Cardiac fibroblast (primary cell): ENCODE measurements at regions not wholly inside any gene's neighbourhood (a gene's known extent, or its start where the extent isn't known, plus 50 kb on each side); places are given as distances from the start of the nearest gene placed in this dataset.

Experiments
- DNase-seq, 2 donors: peaks; one replicate each; pipeline versions ENCODE4 v3.0.0 to v3.0.0-alpha.2; 2010; ENCODE audit warnings: low read depth in 2 of 2
- H3K4me3 ChIP-seq, 2 donors: replicated peaks in 1 of 2; 1 replicate in 1 of 2; 2 replicates in 1 of 2; pipeline ENCODE4 v1.5.1; 2011; ENCODE audit warnings: low read depth in 2 of 2, low read length in 2 of 2, mild to moderate bottlenecking in 2 of 2, moderate library complexity in 1 of 2
- TF ChIP-seq, protein P1 (sequence below): IDR thresholded peaks from one replicate; pipeline ENCODE4 v1.5.1; 2011; ENCODE audit warnings: low read depth, mild to moderate bottlenecking, low read length, inconsistent platforms

DNA sequence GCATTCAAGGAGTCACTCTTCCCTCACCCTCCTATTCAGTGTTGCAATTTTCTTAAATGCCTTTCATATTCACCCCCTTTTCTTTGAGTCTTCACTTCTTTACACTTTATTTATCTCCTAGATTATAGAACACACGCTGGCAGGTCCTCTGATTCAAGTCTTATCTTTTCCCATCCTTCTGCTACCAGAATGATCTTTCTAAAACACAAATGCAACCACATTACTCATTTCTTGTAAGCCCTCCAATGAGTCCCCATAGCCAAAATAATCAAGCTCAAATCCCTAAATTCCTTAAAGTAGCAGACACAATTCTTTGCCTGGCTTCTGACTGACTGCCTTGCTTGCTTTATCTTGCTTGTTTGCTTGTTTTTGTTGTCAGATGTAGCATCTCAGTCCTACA, 920.0 kb downstream of the TFAP2A start:
- H3K4me3 ChIP-seq, result no peak overlapping the region
- TF ChIP-seq, protein P1, sequence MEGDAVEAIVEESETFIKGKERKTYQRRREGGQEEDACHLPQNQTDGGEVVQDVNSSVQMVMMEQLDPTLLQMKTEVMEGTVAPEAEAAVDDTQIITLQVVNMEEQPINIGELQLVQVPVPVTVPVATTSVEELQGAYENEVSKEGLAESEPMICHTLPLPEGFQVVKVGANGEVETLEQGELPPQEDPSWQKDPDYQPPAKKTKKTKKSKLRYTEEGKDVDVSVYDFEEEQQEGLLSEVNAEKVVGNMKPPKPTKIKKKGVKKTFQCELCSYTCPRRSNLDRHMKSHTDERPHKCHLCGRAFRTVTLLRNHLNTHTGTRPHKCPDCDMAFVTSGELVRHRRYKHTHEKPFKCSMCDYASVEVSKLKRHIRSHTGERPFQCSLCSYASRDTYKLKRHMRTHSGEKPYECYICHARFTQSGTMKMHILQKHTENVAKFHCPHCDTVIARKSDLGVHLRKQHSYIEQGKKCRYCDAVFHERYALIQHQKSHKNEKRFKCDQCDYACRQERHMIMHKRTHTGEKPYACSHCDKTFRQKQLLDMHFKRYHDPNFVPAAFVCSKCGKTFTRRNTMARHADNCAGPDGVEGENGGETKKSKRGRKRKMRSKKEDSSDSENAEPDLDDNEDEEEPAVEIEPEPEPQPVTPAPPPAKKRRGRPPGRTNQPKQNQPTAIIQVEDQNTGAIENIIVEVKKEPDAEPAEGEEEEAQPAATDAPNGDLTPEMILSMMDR, result no peak
- peak; percentile 18 to 42 for DNase-seq

DNA sequence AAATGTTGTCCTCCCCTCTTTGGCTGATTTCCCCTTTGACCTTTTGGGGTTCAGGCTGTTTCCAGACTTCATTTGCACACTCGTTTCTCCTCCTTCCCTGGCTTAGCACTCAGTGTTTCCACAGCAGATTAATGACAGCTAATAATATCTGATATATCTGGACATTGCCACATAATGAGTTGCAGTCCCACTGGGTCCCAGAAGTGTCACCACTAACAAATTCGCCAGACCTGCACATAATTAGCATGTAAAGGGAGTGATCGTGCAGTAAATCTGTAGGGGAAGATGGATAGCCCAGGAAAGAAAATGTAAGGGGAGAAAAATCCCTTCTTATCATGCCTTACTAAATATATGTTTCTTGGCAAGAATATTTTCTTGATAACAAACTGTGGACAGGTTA, 922.1 kb downstream of the TFAP2A start:
- DNase-seq, result no peak
- H3K4me3 ChIP-seq, result no peak overlapping the region
- TF ChIP-seq, protein P1, result no peak

DNA sequence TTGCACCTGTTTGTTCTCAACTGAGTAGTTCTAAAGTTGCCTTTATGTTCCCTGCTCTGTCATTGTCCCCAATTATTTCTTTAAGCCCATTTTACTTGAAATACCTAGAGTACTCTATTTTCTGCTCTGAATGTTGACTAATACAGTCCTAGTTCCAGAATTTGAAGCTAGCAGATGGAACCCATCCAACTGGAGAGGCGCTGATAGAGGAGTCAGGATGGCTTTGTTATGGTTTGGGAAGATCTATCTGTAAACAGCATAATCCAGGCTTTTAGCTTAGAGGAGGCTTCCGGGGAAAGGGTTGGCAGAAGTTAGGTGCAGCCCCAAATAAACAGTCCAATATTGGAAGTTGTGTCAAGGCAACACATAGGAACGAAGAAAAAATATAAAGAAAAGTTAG, 927.7 kb downstream of the TFAP2A start:
- no peak overlapping the region for H3K4me3 ChIP-seq
- TF ChIP-seq, protein P1, result no peak
- peak in 1 of 2 donors; percentile 26 for DNase-seq

DNA sequence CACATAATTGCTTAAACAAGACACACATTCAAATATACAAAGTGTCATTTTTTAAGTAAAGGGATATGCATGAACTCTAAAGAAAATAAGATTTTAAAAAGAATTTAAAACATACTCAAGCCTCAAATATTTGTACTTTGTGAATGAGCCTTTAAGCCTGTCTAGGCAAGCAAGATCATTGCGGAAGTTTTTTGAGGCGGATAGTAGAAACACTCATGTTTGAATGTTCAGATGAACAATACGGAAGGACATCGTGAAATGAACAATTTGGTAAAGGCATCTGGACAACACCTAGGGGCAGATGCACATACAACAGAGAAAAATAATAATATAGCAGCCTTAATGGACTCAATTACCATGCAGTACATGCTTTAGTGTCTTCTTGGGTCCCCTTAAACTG, 928.9 kb downstream of the TFAP2A start:
- TF ChIP-seq, protein P1, result no peak
- DNase-seq, result no peak
- H3K4me3 ChIP-seq, result no peak overlapping the region

DNA sequence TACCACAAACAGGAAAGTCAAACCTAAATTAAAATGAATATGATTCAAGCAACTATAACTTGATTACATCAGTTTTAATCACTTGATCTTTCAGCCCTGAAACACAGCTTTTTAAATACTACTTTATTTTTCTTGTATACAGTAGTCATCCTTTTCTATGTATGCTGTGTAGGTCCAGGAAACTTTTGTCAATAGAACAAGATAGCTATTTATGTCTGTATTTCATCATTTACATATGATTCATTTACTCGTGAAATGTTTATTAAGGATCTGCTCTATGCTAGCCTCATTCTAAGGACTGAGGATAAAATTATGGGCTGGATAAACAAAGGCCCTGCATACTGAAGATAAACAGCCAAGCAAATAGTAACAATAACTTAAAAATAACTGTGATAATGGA, 930.2 kb downstream of the TFAP2A start:
- TF ChIP-seq, protein P1, result no peak
- peak in 1 of 2 donors; percentile 24 for DNase-seq
- H3K4me3 ChIP-seq, result no peak overlapping the region

DNA sequence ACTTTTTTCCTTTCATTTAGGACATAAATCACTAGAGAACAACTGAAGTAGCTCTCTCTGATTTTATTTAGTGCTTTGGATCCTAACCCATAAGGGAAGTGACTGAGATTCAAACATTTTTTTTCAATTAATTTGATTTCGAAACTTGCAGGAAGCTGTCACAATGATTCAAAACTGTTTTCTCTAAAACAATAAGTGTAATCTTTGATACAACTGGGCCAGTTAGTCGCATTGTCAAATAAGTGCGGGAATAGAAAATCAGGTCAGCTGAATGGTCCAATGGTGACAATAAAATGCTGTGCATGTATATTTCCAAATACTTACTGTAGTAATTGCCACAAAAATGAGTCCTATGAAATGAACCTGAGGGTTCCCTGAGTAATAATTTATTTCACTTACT, 930.8 kb downstream of the TFAP2A start:
- peak; percentile 33 to 61 for DNase-seq
- no peak overlapping the region for H3K4me3 ChIP-seq
- TF ChIP-seq, protein P1, result no peak

DNA sequence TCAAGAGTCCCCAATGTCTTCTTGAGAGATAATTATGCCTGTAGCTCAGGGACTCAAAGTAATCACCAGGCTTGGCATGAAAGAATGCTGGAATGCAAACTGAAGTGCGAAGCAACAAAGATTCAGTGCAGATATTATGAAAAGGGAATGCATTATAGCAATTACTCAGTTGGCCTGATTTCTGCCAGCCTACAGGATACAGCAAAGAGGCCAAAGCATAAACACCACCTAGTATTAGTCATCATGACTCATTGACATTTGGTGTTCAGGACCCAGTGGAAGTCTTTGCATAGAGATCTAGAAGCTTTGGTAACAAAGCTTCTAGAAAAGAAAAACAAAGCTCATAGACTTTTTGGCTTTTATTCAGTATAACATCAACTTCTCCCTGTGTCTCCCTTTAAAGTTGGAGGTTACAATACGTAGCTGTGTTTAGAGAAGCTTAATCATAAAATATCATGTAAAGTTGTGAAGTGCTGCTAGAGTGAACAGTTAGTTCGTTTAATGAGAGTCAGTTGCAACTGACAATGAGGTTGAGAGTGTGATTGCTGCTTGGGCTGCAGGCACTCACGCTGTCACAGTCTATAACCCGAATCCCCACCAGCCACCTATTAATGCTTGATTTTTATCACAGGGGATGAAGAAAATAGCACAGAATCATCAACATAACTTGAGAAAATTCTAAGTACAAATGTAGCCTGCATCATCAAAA, 932.7 kb downstream of the TFAP2A start:
- no peak overlapping the region for H3K4me3 ChIP-seq
- DNase-seq, result peak; percentile 87 to 89
- TF ChIP-seq, protein P1, result no peak
